HCT116 (cell line): ENCODE measurements at regions not wholly inside any gene's neighbourhood (a gene's known extent, or its start where the extent isn't known, plus 50 kb on each side); places are given as distances from the start of the nearest gene placed in this dataset.

Experiments
- ZNF274 ChIP-seq: fragments of 200-500 bp; sonication (Bioruptor generic); IDR thresholded peaks from 2 replicates; pipeline ENCODE4 v1.6.1; 2014; ENCODE audit warnings: mild to moderate bottlenecking, low read depth, low read length, inconsistent platforms
- TF ChIP-seq, protein P1 (sequence below), 3 experiments: fragments of 200-600 bp in 1 of 3; sonication (generic) in 1 of 3; IDR thresholded peaks in 2 of 3; conservative IDR thresholded peaks in 1 of 3; 2 replicates each; pipeline ENCODE4 v1.5.1; 2012 to 2017; ENCODE audit warnings: low read depth in 2 of 3, low read length in 2 of 3, antibody characterized with exemption in 1 of 3, borderline replicate concordance in 1 of 3, control low read depth in 1 of 3, mild to moderate bottlenecking in 1 of 3, mixed read lengths in 1 of 3, mixed run types in 1 of 3, moderate library complexity in 1 of 3; ENCODE audit not compliant: insufficient read depth in 1 of 3

DNA sequence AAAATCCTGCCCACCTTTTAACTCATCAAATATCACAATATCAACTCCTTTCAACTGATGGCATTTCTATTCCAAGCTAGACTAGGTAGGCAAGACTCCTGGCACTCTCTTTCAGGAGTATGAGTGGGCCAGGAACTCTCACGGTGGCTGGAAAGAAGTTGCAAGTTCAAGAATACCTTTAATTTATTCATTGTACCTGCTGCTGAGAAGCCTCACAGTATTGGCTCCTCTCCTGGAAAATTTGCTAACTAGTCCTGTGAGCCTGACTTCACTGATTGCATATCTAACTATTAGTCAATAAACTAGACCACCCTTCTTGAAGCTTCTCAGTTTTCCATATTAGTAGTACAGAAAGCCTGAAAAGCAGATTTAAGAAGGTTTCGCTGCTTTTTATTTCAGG, 120.2 kb downstream of the DUSP10 start:
- TF ChIP-seq ZNF274, result no peak
- TF ChIP-seq, protein P1, sequence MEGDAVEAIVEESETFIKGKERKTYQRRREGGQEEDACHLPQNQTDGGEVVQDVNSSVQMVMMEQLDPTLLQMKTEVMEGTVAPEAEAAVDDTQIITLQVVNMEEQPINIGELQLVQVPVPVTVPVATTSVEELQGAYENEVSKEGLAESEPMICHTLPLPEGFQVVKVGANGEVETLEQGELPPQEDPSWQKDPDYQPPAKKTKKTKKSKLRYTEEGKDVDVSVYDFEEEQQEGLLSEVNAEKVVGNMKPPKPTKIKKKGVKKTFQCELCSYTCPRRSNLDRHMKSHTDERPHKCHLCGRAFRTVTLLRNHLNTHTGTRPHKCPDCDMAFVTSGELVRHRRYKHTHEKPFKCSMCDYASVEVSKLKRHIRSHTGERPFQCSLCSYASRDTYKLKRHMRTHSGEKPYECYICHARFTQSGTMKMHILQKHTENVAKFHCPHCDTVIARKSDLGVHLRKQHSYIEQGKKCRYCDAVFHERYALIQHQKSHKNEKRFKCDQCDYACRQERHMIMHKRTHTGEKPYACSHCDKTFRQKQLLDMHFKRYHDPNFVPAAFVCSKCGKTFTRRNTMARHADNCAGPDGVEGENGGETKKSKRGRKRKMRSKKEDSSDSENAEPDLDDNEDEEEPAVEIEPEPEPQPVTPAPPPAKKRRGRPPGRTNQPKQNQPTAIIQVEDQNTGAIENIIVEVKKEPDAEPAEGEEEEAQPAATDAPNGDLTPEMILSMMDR (IDR thresholded peaks at IDR 0.05 in 2 of 3, conservative IDR thresholded peaks at IDR 0.05 in 1 of 3; ENCODE audit: borderline replicate concordance in 1 of 3, insufficient read depth in 1 of 3, low read depth in 2 of 3, low read length in 2 of 3), result no peak
